Keratinocyte (primary cell): ENCODE measurements at regions not wholly inside any gene's neighbourhood (a gene's known extent, or its start where the extent isn't known, plus 50 kb on each side); places are given as distances from the start of the nearest gene placed in this dataset.

Source experiments
- DNase-seq: peaks from one replicate; pipeline ENCODE4 v3.0.0-alpha.2; 2011; ENCODE audit warnings: low read depth, missing footprints, low spot score
- FAIRE-seq: peaks from 2 replicates; lab custom pipeline; 2011; peaks lifted over from hg19 to GRCh38; lab: Jason Lieb, UNC
- H2AFZ ChIP-seq: 2 replicates; pipeline ENCODE4 v1.6.0; 2012; ENCODE audit warnings: low read length, control low read depth, inconsistent platforms; ENCODE audit not compliant: control insufficient read depth
- H3K27ac ChIP-seq: 2 replicates; pipeline ENCODE4 v1.5.1; 2011; ENCODE audit warnings: low read length; ENCODE audit not compliant: control insufficient read depth, insufficient read depth
- H3K27me3 ChIP-seq: 3 replicates; pipeline ENCODE4 v1.6.0; 2011; ENCODE audit warnings: low read length; ENCODE audit not compliant: control insufficient read depth, insufficient read depth; ENCODE audit errors: extremely low read depth
- H3K36me3 ChIP-seq, 2 experiments: 2 replicates in 1 of 2; 3 replicates in 1 of 2; pipeline ENCODE4 v1.5.1; 2011; ENCODE audit warnings: low read length in 2 of 2, mild to moderate bottlenecking in 1 of 2; ENCODE audit not compliant: control insufficient read depth in 2 of 2, insufficient read depth in 2 of 2; ENCODE audit errors: extremely low read depth in 1 of 2
- H3K4me1 ChIP-seq: 3 replicates; pipeline ENCODE4 v1.5.1; 2011; ENCODE audit warnings: low read length; ENCODE audit not compliant: control insufficient read depth, insufficient read depth; ENCODE audit errors: extremely low read depth
- H3K4me2 ChIP-seq: 3 replicates; pipeline ENCODE4 v1.6.0; 2011; ENCODE audit warnings: low read depth, low read length; ENCODE audit not compliant: control insufficient read depth, insufficient read depth; ENCODE audit errors: extremely low read depth
- H3K4me3 ChIP-seq, 3 experiments: fragments of 200-600 bp in 1 of 3; sonication (generic) in 1 of 3; 2 replicates in 2 of 3; 3 replicates in 1 of 3; pipeline ENCODE4 v1.5.1; 2011 to 2016; ENCODE audit warnings: low read length in 3 of 3, mild to moderate bottlenecking in 3 of 3, control low read depth in 2 of 3, inconsistent platforms in 1 of 3, low read depth in 1 of 3, mixed read lengths in 1 of 3, mixed run types in 1 of 3, moderate library complexity in 1 of 3; ENCODE audit not compliant: control insufficient read depth in 2 of 3, insufficient read depth in 2 of 3; ENCODE audit errors: extremely low read depth in 1 of 3
- H3K79me2 ChIP-seq: 2 replicates; pipeline ENCODE4 v1.6.0; 2012; ENCODE audit warnings: low read length; ENCODE audit not compliant: control insufficient read depth, insufficient read depth
- H3K9ac ChIP-seq: 3 replicates; pipeline ENCODE4 v1.6.0; 2011; ENCODE audit warnings: low read length; ENCODE audit not compliant: control insufficient read depth, insufficient read depth; ENCODE audit errors: extremely low read depth
- H3K9me1 ChIP-seq: 3 replicates; pipeline ENCODE4 v1.6.0; 2011; ENCODE audit warnings: low read length; ENCODE audit not compliant: control insufficient read depth, insufficient read depth; ENCODE audit errors: extremely low read depth
- H3K9me3 ChIP-seq: 2 replicates; pipeline ENCODE4 v1.5.1; 2012; ENCODE audit warnings: low read depth, low read length; ENCODE audit not compliant: control insufficient read depth
- H4K20me1 ChIP-seq: 3 replicates; pipeline ENCODE4 v1.6.0; 2011; ENCODE audit warnings: low read length; ENCODE audit not compliant: control insufficient read depth, insufficient read depth; ENCODE audit errors: extremely low read depth
- EZH2 ChIP-seq: IDR thresholded peaks from one replicate; pipeline ENCODE4 v1.6.1; 2012; ENCODE audit warnings: inconsistent platforms, mild to moderate bottlenecking, low read length, moderate library complexity
- dilution Hi-C: fragments of 300-500 bp; cut with MboI; formaldehyde crosslinking; loops from one replicate; pipeline ENCODE4 v1.7.0; 2020; ENCODE audit warnings: low sequenced_read_pairs; ENCODE audit not compliant: extremely low pct_ligation_motif_present
- TF ChIP-seq, protein P1 (sequence below), 3 experiments: IDR thresholded peaks in 1 of 3; conservative IDR thresholded peaks in 1 of 3; optimal IDR thresholded peaks in 1 of 3; 2 replicates in 2 of 3; 3 replicates in 1 of 3; pipeline versions ENCODE3 to v1.5.1; 2011; ENCODE audit warnings: low read length in 3 of 3, mild to moderate bottlenecking in 3 of 3, moderate library complexity in 2 of 3, control low read depth in 1 of 3, inconsistent platforms in 1 of 3; ENCODE audit not compliant: insufficient read depth in 2 of 3; ENCODE audit errors: extremely low read depth in 1 of 3

DNA sequence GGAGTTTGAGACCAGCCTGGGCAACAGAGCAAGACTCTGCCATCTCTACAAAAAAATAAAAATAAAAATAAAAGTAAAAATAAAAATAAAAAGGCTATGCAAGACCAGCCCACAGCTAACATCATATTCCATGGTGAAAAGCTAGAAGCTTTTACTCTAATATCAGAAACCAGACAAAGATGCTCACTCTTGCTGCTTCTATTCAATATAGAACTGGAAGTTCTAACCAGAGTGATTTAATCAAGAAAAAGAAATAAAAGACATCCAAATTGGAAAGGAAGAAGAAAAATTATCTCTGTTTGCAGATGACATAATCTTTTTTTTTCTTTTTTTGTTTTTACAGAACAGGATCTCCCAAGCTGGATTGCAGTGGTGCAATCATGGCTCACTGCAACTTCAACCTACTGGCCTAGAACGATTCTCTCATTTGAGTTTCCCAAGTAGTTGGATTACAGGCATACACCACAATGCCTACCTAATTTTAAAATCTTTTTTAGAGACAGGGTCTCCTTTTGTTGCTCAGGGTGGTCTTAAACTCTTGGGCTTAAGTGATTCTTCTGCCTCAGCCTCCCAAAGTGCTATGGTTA, 100.7 kb upstream of the JAG1 start:
- no peaks in the 10 kb centered on the region for H3K79me2 ChIP-seq
- H3K36me3 ChIP-seq: no peaks in the 10 kb centered on the region
- no peak overlapping the region for H3K4me2 ChIP-seq
- dilution Hi-C loops: no loop called here
- TF ChIP-seq EZH2: no peak
- TF ChIP-seq, protein P1, sequence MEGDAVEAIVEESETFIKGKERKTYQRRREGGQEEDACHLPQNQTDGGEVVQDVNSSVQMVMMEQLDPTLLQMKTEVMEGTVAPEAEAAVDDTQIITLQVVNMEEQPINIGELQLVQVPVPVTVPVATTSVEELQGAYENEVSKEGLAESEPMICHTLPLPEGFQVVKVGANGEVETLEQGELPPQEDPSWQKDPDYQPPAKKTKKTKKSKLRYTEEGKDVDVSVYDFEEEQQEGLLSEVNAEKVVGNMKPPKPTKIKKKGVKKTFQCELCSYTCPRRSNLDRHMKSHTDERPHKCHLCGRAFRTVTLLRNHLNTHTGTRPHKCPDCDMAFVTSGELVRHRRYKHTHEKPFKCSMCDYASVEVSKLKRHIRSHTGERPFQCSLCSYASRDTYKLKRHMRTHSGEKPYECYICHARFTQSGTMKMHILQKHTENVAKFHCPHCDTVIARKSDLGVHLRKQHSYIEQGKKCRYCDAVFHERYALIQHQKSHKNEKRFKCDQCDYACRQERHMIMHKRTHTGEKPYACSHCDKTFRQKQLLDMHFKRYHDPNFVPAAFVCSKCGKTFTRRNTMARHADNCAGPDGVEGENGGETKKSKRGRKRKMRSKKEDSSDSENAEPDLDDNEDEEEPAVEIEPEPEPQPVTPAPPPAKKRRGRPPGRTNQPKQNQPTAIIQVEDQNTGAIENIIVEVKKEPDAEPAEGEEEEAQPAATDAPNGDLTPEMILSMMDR (optimal IDR thresholded peaks at IDR 0.05 in 1 of 3, IDR thresholded peaks at IDR 0.05 in 1 of 3, conservative IDR thresholded peaks at IDR 0.05 in 1 of 3; ENCODE audit: extremely low read depth in 1 of 3, insufficient read depth in 2 of 3, low read length in 3 of 3): no peak
- H2AFZ ChIP-seq: no peak overlapping the region
- DNase-seq (no peak), FAIRE-seq (no peak)
- H3K9me3 ChIP-seq: no peaks in the 10 kb centered on the region
- H4K20me1 ChIP-seq: no peaks in the 10 kb centered on the region
- no peak overlapping the region for H3K9ac ChIP-seq
- peaks cover 11% of the 10 kb centered on the region for H3K4me1 ChIP-seq
- no peak overlapping the region for H3K27ac ChIP-seq
- H3K4me3 ChIP-seq: no peak overlapping the region
- no peaks in the 10 kb centered on the region for H3K9me1 ChIP-seq
- no peaks in the 10 kb centered on the region for H3K27me3 ChIP-seq

DNA sequence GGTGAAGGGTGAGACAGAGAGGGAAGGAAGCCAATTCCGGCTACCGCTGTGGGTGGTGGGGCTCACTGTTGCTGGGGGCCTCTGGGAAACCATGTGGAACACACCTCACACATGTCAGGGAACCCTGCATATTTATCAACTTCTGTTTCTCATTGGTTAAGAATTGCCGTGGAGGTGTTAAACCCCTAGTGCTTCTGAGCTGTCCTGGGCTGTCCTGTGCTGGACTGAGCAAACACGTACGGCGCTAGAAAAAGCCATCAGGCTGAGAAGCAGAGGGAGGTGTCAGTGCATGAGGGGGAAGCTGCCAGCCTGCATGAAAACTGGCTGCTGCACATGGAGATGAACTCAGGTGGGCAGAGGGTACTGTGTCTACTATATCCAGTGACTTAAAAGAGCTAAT, 103.9 kb upstream of the JAG1 start:
- Histone ChIP-seq H3K9me3 (no peaks in the 10 kb centered on the region), H4K20me1 (no peaks in the 10 kb centered on the region), H3K4me1 (no peaks in the 10 kb centered on the region), H3K36me3 (no peaks in the 10 kb centered on the region), H3K9ac (no peak overlapping the region), H2AFZ (no peak overlapping the region), H3K9me1 (no peaks in the 10 kb centered on the region), H3K4me2 (no peak overlapping the region), H3K27me3 (no peaks in the 10 kb centered on the region), H3K27ac (no peak overlapping the region), H3K4me3 (no peak overlapping the region), H3K79me2 (no peaks in the 10 kb centered on the region)
- DNase-seq (no peak), FAIRE-seq (no peak)
- TF ChIP-seq, protein P1 (optimal IDR thresholded peaks at IDR 0.05 in 1 of 3, IDR thresholded peaks at IDR 0.05 in 1 of 3, conservative IDR thresholded peaks at IDR 0.05 in 1 of 3; ENCODE audit: extremely low read depth in 1 of 3, insufficient read depth in 2 of 3, low read length in 3 of 3): no peak
- TF ChIP-seq EZH2: no peak
- dilution Hi-C loops: no loop called here
